Fibroblast of gingiva (primary cell): ENCODE measurements at regions not wholly inside any gene's neighbourhood (a gene's known extent, or its start where the extent isn't known, plus 50 kb on each side); places are given as distances from the start of the nearest gene placed in this dataset.

Experiments used
- DNase-seq: peaks from one replicate; pipeline ENCODE4 v3.0.0-alpha.2; 2011; ENCODE audit warnings: low read depth

GRCh38 chr3:56985460-56985859 is 75.0 kb upstream of the SPATA12 start:
- no peak for DNase-seq

DNA sequence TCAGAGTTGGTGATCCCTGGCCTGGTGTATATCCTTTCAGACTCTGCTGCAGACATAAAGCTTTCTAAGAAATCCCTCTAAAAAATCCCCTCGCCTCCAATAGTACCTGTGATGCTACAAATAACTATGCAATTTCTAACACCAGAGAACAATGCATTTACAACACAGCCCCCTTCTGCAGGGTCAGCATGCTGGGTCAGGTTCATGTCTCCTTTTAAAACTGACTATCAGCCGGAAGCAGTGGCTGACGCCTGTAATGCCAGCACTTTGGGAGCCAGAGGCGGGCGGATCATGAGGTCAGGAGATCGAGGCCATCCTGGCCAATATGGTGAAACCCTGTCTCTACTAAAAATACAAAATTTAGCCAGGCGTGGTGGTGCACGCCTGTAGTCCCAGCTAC is 77.0 kb upstream of the SPATA12 start:
- no peak for DNase-seq

GRCh38 chr3:56981445-56982230 is 78.8 kb upstream of the SPATA12 start:
- DNase-seq = no peak

DNA sequence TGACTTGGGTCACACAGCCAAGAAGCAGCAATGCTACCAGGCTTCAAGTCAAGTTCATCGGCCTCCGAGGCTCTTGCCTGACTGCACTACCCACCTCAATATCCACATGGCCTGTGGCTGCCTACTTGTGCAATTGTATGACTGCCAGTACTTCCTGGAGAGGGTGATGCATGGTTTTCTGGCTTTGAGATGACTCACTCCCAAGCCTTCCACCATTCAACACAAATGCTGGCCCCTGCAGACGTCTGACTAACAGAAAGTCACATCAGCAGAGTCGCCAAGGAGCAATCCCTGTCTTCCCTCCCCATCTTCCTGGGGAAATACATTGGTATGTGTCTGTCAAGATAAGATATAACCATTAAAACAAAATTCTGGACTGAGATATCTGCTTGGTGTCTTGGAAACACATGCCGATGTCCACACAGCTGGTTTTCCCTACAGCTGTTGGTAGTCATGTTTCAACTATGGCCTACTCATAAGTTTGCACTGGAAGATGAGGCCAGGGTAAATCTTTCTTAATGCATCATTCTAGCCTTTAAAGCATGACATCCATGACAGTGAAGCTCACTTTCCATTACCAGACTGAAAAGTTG is 79.6 kb upstream of the SPATA12 start:
- DNase-seq = peak; percentile 92

- DNase-seq = no peak
Measured at GRCh38 chr3:56980243-56980642, 80.2 kb upstream of the SPATA12 start.

DNA sequence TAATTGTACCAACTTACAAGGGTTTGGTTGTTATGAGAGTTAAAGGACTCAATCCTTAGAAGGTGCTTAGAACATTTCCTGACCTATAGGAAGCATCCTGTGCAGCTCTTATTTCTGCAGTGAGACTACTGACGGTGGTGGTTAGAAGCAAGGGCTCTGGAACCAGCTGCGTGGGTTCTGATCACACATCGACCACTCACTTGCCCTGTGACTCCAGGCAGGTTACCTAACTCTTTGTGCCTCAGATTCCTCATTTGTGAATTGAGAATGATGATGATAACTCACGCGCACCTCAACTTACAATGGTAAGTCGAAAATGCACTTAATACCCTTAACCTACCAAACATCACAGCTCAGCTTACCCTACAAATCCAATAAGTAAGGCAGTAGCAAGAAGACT is 80.7 kb upstream of the SPATA12 start:
- no peak for DNase-seq

- DNase-seq = no peak
Measured at GRCh38 chr3:56977561-56977889, 82.9 kb upstream of the SPATA12 start.

DNA sequence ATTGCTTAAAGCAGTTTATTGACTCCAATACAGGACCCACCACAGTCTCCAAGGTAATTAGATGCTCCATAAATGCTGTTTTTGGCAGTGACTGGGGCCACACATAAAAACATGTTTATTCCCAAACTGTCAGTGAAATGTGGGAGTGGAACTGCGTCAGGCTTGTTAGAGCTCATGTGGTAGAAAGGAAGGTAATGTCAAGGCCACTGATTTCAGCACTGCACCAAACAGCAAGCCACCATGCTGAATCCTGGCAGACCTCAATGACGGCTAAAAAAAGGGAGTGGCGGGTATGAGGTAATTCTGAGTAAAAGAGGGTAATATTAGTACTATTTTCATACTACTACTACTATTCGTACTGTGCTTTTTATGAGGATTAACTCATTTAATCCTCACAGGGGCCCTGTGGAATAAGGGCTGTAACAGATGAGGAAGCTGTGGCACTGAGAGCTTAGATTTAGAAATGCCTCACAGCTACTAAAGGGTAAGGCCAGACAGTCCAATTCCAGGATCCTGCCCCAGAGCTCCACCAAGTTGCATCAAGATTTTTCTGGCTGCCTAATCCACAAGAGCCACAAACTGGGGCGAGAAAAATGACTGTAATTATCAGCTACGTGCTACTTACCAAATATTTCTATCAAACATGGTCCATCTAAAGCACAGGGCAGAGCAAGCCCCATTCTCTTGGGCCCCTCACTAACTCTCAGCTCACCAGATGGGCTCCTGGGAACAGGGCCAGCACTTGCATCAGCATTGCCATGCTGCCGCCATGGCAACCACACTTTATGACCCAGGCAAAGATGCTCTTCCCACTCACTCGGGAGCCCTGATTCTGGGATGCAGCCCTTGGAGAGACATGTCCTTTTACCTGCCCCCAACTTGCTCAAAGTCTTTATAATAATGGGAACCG is 83.6 kb upstream of the SPATA12 start:
- peak; percentile 14 for DNase-seq

DNA sequence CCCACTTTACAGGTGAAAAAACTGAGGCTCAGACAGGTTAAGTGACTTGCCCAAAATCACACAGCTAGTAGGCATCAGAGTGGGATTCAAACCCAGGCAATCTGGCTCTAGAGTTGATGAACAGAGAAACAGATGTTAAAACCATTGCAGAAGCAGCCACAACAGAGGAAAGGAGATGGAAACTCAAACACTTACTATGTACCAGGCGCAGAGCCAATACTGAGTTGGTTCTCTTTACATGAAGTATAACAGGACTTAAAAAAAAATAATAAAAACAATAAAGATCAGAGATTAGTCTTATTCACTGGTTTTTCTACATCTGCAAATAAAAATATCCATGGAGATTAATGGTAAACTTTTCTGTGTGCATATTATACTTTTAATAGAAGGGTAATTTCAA is 84.9 kb upstream of the SPATA12 start:
- DNase-seq = no peak

DNA sequence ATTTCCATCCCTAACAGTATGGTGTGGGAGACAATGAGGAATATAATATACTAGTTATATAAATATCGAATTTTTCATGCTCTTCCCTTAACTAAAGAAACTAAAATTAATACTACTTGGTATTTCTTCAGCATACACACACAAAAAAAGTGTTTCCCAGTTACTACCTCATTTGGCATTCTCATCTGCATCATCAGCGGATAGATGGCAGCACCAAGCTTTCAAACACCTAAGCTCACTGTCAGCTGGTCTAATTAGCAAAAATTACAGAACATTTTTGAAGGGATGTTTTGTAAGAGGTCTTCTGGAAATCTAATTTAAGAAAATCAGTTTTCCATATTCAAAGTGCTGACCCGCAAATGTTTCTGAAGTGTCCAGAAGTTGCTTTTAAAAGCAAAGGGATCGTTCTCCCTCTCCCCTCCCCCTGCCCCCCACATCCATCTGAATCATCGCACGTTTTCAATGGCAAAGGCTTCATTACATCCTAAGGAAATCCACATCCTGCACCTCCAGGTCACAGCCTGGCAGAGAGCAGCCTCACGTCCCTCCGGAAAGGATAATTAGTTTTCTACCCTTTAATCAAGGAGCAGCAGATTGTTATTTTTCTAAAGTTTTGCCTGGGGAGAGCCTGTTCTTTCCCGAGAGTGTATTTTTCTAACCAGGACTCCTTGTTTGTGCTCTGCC is 86.1 kb upstream of the SPATA12 start:
- no peak for DNase-seq

- no peak for DNase-seq
Measured at GRCh38 chr3:56971816-56972215, 88.6 kb upstream of the SPATA12 start.

DNA sequence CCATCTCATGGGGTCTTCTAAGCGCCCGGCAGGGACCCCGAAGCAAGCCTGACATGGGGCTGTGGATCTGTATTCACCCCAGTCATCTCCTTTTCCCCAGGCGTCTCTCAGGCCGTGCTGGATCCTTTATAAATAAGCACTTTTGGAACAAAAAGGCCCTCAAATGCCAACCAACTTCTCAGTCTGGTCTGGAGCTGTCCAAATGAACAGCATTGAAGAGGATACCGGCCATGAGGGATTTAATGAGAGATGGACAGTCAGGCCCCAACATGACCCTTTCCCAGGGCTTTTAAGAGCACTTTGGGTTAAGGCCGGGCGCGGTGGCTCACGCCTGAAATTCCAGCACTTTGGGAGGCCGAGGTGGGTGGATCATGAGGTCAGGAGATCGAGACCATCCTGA is 89.2 kb upstream of the SPATA12 start:
- DNase-seq = no peak

DNA sequence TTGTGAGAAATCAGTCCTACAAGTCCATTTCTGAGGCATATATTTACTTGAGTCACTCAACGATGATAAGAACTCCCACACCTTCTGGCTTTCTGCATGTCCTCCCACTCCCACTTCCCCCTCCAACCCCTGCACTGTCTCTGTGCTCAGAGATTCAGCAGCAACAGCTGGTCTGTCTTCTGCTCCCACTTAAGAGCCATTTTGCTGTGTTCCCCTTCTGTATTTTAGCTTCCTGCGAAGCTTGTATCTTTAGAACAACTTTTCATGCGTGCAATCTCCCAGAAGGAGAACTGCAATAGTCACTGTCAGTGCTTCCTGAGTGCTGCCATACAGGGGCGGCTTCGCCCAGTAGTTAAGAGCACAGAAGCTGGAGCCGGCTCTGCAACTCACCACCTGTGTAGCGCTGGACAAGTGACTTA is 90.0 kb upstream of the SPATA12 start:
- DNase-seq = no peak

DNA sequence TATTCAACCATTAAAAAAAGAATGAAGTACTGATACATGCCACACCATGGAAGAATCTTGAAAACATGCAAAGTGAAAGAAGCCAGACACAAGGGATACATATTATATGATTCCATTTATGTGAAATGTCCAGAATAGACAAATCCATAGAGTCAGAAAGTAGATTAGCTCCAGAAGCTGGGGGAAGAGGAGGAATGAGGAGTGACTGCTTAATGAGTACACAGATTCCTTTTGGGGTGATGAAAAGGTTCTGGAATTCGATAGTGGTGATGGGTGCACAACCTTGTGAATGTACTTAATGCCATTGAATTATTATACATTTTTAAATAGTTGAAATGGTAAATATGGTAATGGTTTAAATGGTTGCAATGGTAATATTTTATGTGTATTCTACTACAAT is 90.6 kb upstream of the SPATA12 start:
- no peak for DNase-seq

DNA sequence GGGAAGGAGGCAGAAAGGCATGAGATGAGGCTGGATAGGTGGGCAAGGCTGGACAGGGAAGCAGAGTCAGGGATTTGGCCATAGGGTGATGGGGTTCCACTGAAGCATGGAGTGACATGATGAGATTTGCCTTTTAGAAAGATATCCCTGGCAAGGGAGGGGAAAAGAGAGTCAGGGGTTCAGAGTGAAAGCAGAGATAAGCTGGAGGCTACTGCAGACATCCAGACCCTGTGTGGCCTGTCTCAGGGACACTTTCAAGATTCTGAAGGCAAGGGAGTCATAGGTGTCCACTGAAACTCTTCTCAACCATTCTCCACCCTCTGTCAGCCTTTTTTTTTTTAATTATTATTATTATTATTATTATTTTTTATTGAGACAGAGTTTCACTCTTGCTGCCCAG is 94.0 kb upstream of the SPATA12 start:
- no peak for DNase-seq

DNA sequence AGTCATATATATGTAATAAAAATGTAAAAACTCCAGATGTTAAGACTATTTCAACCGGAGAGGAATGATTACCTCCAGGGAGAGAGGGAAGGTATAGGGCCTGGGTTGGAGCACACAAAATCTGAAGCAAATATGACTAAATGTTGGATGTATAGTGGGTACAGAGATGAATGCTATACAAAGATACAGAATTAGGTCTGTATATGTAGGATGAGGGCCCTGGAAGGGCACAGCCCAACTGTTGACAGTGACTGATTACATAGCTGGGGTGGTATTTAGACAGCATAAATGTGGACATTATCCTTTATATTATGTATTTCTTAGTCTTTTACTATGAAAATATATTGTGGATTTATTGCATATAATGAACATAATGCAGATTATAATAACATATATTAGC is 94.4 kb upstream of the SPATA12 start:
- DNase-seq = no peak

- DNase-seq = no peak
Measured at GRCh38 chr3:56962922-56963321, 97.5 kb upstream of the SPATA12 start.

GRCh38 chr3:56962206-56962605 is 98.3 kb upstream of the SPATA12 start:
- DNase-seq = no peak

DNA sequence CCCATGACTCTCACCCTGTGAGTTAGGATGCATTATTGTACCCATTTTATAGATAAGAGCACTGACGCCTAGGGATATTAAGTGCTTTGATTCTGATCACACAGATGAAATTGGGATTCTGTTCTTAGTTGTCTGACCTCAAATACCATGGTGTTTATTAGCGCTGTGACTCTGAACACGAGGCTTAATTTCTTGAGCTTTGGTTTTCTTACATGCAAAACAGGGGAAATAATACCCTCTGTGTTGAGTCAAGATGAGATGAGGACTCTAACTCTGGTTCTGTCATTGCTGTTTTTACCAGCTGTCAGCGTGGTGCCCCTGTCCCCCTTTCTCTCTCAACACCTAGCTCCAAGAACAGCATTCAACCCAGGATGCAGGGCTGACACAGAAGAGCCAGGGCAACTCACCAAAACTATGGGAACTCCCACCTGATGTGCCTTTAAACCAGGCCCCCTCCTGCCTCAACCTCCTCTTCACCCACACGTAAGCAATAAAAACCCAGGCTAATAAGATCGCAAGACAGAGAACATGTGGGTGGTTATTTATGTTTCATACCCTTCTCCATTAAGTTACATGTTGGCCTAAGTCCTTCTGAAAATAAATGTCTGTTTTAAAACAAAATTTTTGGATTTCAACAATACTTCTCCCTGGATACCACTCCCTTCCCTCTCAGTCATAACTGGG is 100.1 kb upstream of the SPATA12 start:
- DNase-seq = no peak

- no peak for DNase-seq
Measured at GRCh38 chr3:56958879-56959278, 101.6 kb upstream of the SPATA12 start.

GRCh38 chr3:56957522-56957921 is 102.9 kb upstream of the SPATA12 start:
- DNase-seq = no peak

DNA sequence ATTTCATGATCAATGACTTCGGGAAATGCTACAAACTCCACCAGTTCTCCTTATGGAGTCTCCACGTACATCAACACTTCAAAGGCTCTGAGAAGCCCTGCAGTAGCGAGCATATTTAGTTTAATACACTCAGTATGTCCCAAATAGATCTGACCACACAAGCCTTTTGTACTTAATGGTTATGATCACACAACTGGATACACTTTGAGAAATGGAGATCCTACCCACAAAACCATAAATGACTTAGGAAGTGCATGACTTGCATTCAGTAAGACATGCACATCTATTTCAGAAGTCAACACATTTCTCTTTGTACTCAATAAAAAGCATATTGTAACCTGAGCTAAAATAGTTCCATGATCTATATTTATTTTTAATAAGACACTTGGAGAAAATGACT is 103.6 kb upstream of the SPATA12 start:
- DNase-seq = no peak
